H1 (cell line): ENCODE measurements at regions not wholly inside any gene's neighbourhood (a gene's known extent, or its start where the extent isn't known, plus 50 kb on each side); places are given as distances from the start of the nearest gene placed in this dataset.

Experiments used
- CTCF ChIA-PET: fragments of 300-600 bp; sonication (Branson Sonifier 250); formaldehyde crosslinking; loops from one replicate; lab custom pipeline; 2021; ENCODE audit not compliant: partially characterized antibody; lab: Charles Lee
- POLR2A ChIA-PET: fragments of 300-600 bp; sonication (Branson Sonifier 250); formaldehyde crosslinking; loops from one replicate; lab custom pipeline; 2021; ENCODE audit warnings: inconsistent platforms; ENCODE audit not compliant: partially characterized antibody; lab: Charles Lee
- DNase-seq, 2 experiments: peaks; one replicate each; pipeline versions ENCODE4 v3.0.0 to v3.0.0-alpha.2; 2010 to 2022; ENCODE audit warnings: low spot score in 2 of 2, low read depth in 1 of 2, mixed read lengths in 1 of 2
- FAIRE-seq: peaks from 2 replicates; lab custom pipeline; 2011; peaks lifted over from hg19 to GRCh38; lab: Jason Lieb, UNC
- H2AFZ ChIP-seq: 2 replicates; pipeline ENCODE4 v1.8.1; 2012; ENCODE audit warnings: low read length, inconsistent platforms
- H2AK5ac ChIP-seq: 2 replicates; pipeline ENCODE4 v1.6.1; 2013; ENCODE audit warnings: low read depth, low read length
- H2BK120ac ChIP-seq: replicated peaks from 2 replicates; pipeline ENCODE3; 2013; ENCODE audit warnings: low read depth, low read length, inconsistent platforms
- H2BK12ac ChIP-seq: 2 replicates; pipeline ENCODE4 v1.6.1; 2013; ENCODE audit warnings: low read depth, low read length
- H2BK15ac ChIP-seq: 2 replicates; pipeline ENCODE4 v1.6.1; 2013; ENCODE audit warnings: low read length
- H2BK20ac ChIP-seq: 2 replicates; pipeline ENCODE4 v1.6.1; 2013; ENCODE audit warnings: low read length
- H2BK5ac ChIP-seq: 2 replicates; pipeline ENCODE4 v1.6.1; 2013; ENCODE audit warnings: low read depth, low read length
- H3K14ac ChIP-seq: 2 replicates; pipeline ENCODE4 v1.6.1; 2013; ENCODE audit warnings: inconsistent platforms; ENCODE audit not compliant: insufficient read length
- H3K18ac ChIP-seq: 2 replicates; pipeline ENCODE4 v1.6.1; 2013; ENCODE audit warnings: low read length; ENCODE audit errors: extremely low read depth
- H3K23ac ChIP-seq: 2 replicates; pipeline ENCODE4 v1.6.1; 2013; ENCODE audit warnings: inconsistent platforms; ENCODE audit not compliant: insufficient read length
- H3K23me2 ChIP-seq: 2 replicates; pipeline ENCODE4 v1.6.1; 2013; ENCODE audit warnings: low read depth, low read length
- H3K27ac ChIP-seq: 2 replicates; pipeline ENCODE4 v1.6.1; 2011; ENCODE audit warnings: low read depth, low read length, inconsistent platforms
- H3K27me3 ChIP-seq, 4 experiments: replicated peaks in 1 of 4; 1 replicate in 1 of 4; 2 replicates in 3 of 4; pipeline versions ENCODE4 v1.6.1 to v1.8.1; 2011 to 2013; ENCODE audit warnings: low read length in 3 of 4, mild to moderate bottlenecking in 3 of 4, inconsistent platforms in 2 of 4, mixed read lengths in 2 of 4, moderate library complexity in 1 of 4; ENCODE audit not compliant: control insufficient read depth in 3 of 4, insufficient read depth in 3 of 4; ENCODE audit errors: extremely low read depth in 1 of 4
- H3K36me3 ChIP-seq, 4 experiments: 2 replicates each; pipeline versions ENCODE4 v1.6.1 to v1.8.1; 2011 to 2013; ENCODE audit warnings: mild to moderate bottlenecking in 4 of 4, low read length in 3 of 4, moderate library complexity in 2 of 4, control low read depth in 1 of 4, inconsistent platforms in 1 of 4; ENCODE audit not compliant: insufficient read depth in 4 of 4, control insufficient read depth in 2 of 4
- H3K4ac ChIP-seq: replicated peaks from 2 replicates; pipeline ENCODE3; 2013; ENCODE audit warnings: low read length, low read depth, mixed read lengths, inconsistent platforms; ENCODE audit not compliant: insufficient read length
- H3K4me1 ChIP-seq, 4 experiments: replicated peaks in 1 of 4; 1 replicate in 1 of 4; 2 replicates in 3 of 4; pipeline versions ENCODE4 v1.6.1 to v1.8.1; 2011 to 2013; ENCODE audit warnings: low read length in 3 of 4, inconsistent platforms in 2 of 4, mixed read lengths in 1 of 4; ENCODE audit not compliant: insufficient read depth in 4 of 4, control insufficient read depth in 3 of 4
- H3K4me2 ChIP-seq, 2 experiments: 2 replicates each; pipeline versions ENCODE4 v1.6.1 to v1.8.1; 2011 to 2013; ENCODE audit warnings: low read depth in 2 of 2, low read length in 2 of 2, control low read depth in 1 of 2, inconsistent platforms in 1 of 2, mild to moderate bottlenecking in 1 of 2; ENCODE audit not compliant: insufficient read depth in 1 of 2
- H3K4me3 ChIP-seq, 4 experiments: fragments of 200-600, 300-600 bp in 1 of 4; sonication (generic), shearing (Covaris generic), sonication (Bioruptor Twin) in 1 of 4; 2 replicates each; pipeline versions ENCODE4 v1.5.1 to v1.8.1; 2011 to 2016; ENCODE audit warnings: low read length in 4 of 4, low read depth in 3 of 4, control low read depth in 2 of 4, inconsistent platforms in 2 of 4, mild to moderate bottlenecking in 2 of 4, mixed read lengths in 1 of 4, moderate library complexity in 1 of 4; ENCODE audit not compliant: insufficient read depth in 2 of 4; ENCODE audit errors: extremely low read depth in 1 of 4
- H3K56ac ChIP-seq: replicated peaks from 2 replicates; pipeline ENCODE3; 2013; ENCODE audit warnings: low read depth, mild to moderate bottlenecking, mixed read lengths, low read length, inconsistent platforms; ENCODE audit not compliant: insufficient read length
- H3K79me1 ChIP-seq: 2 replicates; pipeline ENCODE4 v1.6.1; 2013; ENCODE audit warnings: low read depth, low read length, control low read depth
- H3K79me2 ChIP-seq, 2 experiments: 2 replicates each; pipeline versions ENCODE4 v1.6.1 to v1.8.1; 2012 to 2013; ENCODE audit warnings: low read length in 2 of 2, mild to moderate bottlenecking in 2 of 2, inconsistent platforms in 1 of 2; ENCODE audit not compliant: insufficient read depth in 2 of 2, control insufficient read depth in 1 of 2
- H3K9ac ChIP-seq, 4 experiments: replicated peaks in 1 of 4; 1 replicate in 1 of 4; 2 replicates in 3 of 4; pipeline versions ENCODE4 v1.6.1 to v1.8.1; 2011 to 2013; ENCODE audit warnings: low read depth in 3 of 4, low read length in 3 of 4, control low read depth in 2 of 4, mild to moderate bottlenecking in 2 of 4, moderate library complexity in 2 of 4, inconsistent platforms in 1 of 4; ENCODE audit errors: extremely low read depth in 1 of 4
- H3K9me3 ChIP-seq, 2 experiments: 2 replicates each; pipeline versions ENCODE4 v1.6.1 to v1.8.1; 2012 to 2013; ENCODE audit warnings: mild to moderate bottlenecking in 2 of 2, moderate library complexity in 2 of 2, control low read depth in 1 of 2, inconsistent platforms in 1 of 2, low read depth in 1 of 2, low read length in 1 of 2, mixed read lengths in 1 of 2; ENCODE audit not compliant: insufficient read depth in 2 of 2
- H4K20me1 ChIP-seq, 2 experiments: replicated peaks in 1 of 2; 2 replicates each; pipeline versions ENCODE3 to v1.8.1; 2011 to 2013; ENCODE audit warnings: inconsistent platforms in 2 of 2, low read length in 2 of 2, mild to moderate bottlenecking in 1 of 2; ENCODE audit not compliant: insufficient read depth in 2 of 2, control insufficient read depth in 1 of 2
- H4K5ac ChIP-seq: 2 replicates; pipeline ENCODE4 v1.6.1; 2013; ENCODE audit warnings: low read length, low read depth, mixed read lengths, inconsistent platforms; ENCODE audit not compliant: insufficient read length
- H4K8ac ChIP-seq: 2 replicates; pipeline ENCODE4 v1.8.0; 2013; ENCODE audit warnings: mild to moderate bottlenecking, moderate library complexity, low read length, inconsistent platforms; ENCODE audit not compliant: insufficient read depth; ENCODE audit errors: extremely low read depth
- H4K91ac ChIP-seq: replicated peaks from 2 replicates; pipeline ENCODE3; 2013; ENCODE audit warnings: low read length, mixed read lengths, inconsistent platforms; ENCODE audit not compliant: insufficient read length
- BACH1 ChIP-seq: IDR thresholded peaks from 2 replicates; pipeline ENCODE4 v1.6.1; 2012; ENCODE audit warnings: low read length, improper control_type of control experiment
- CEBPB ChIP-seq: IDR thresholded peaks from 2 replicates; pipeline ENCODE4 v1.6.1; 2012; ENCODE audit warnings: low read depth, low read length
- SP2 ChIP-seq: IDR thresholded peaks from 2 replicates; pipeline ENCODE4 v1.6.1; 2012; ENCODE audit warnings: mild to moderate bottlenecking, low read length, inconsistent platforms
- WGBS, 2 experiments: shearing (Covaris generic) in 1 of 2; methylation state at CpG; one replicate each; pipeline versions ENCODE4 v1.1.6 to v1.1.7; 2013 to 2015; ENCODE audit warnings: low lambda C conversion rate in 2 of 2, mixed read lengths in 2 of 2, inconsistent platforms in 1 of 2, low coverage in 1 of 2, missing lambda C conversion rate in 1 of 2; ENCODE audit not compliant: insufficient replicate concordance in 2 of 2, insufficient coverage in 1 of 2, insufficient read length in 1 of 2; ENCODE audit errors: extremely low coverage in 1 of 2, missing lambda C conversion rate in 1 of 2; 5-methylcytosine and 5-hydroxymethylcytosine counted together

GRCh38 chr2:139891636-139892035 lies 1111.4 kb upstream of the NXPH2 start:
- H4K20me1 ChIP-seq, result no peaks in the 10 kb centered on the region
- FAIRE-seq, result no peak
- no peak overlapping the region for H2BK20ac ChIP-seq
- H3K79me1 ChIP-seq, result no peaks in the 10 kb centered on the region
- no peak for DNase-seq
- no peaks in the 10 kb centered on the region for H3K36me3 ChIP-seq
- no peak overlapping the region for H2BK120ac ChIP-seq
- TF ChIP-seq CEBPB, result no peak
- no peak for TF ChIP-seq BACH1
- no peak for TF ChIP-seq SP2
- WGBS, 2 experiments, result 96% methylated on average over 4 of the region's 4 CpGs; no CpG with 5 or more reads in 1 of the 2 experiments
- H2AK5ac ChIP-seq, result no peak overlapping the region
- no peaks in the 10 kb centered on the region for H3K27me3 ChIP-seq
- POLR2A ChIA-PET, result no interaction called here
- H3K79me2 ChIP-seq, result no peaks in the 10 kb centered on the region
- no peak overlapping the region for H3K4ac ChIP-seq
- H2BK5ac ChIP-seq, result no peak overlapping the region
- H3K9me3 ChIP-seq, result no peaks in the 10 kb centered on the region; a peak in 1 of 4 replicates
- no peak overlapping the region for H3K18ac ChIP-seq
- no peak overlapping the region for H3K56ac ChIP-seq
- H3K4me1 ChIP-seq, result no peaks in the 10 kb centered on the region
- H3K9ac ChIP-seq, result no peak overlapping the region
- H2BK15ac ChIP-seq, result no peak overlapping the region
- no peak overlapping the region for H3K14ac ChIP-seq
- H3K27ac ChIP-seq, result no peak overlapping the region
- H2BK12ac ChIP-seq, result no peak overlapping the region
- H4K8ac ChIP-seq, result no peak overlapping the region
- no peak overlapping the region for H3K4me2 ChIP-seq
- H4K5ac ChIP-seq, result no peak overlapping the region
- H4K91ac ChIP-seq, result no peak overlapping the region
- CTCF ChIA-PET, result no interaction called here
- no peak overlapping the region for H2AFZ ChIP-seq
- H3K4me3 ChIP-seq, result no peak overlapping the region
- no peak overlapping the region for H3K23ac ChIP-seq
- no peaks in the 10 kb centered on the region for H3K23me2 ChIP-seq
